ENCODE measurements at regions not wholly inside any gene's neighbourhood (a gene's known extent, or its start where the extent isn't known, plus 50 kb on each side); places are given as distances from the start of the nearest gene placed in this dataset.
"Not testable (repeated sequence)": the region's sequence is repeated elsewhere in the genome, so short reads cannot be mapped to it uniquely, and the experiment has no call there.

DNA sequence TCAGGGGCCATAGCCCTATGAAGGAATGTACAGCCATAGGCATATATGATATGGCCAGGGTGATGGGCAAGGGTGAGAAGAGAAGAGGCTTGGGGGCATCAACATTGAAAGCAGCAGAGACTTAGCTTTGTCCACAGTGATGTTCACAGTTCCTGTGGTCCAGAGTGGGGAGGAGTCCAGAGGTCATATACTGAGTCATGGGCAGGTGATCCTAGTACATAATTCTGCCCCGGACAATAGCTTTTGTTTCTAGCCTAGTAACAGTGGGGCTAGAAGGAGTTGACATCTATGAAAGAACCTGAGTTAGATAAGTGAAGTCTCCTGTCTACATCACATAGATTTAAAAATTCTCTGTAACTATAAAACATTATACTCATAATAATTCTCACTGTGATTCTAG is 496.3 kb upstream of the TNP1 start:
- Mint-ChIP-seq H3K9me3 (no peaks in the 10 kb centered on the region), H3K27me3 (ENCODE audit: low read depth, poor library complexity) (peaks cover 22% of the 10 kb centered on the region), H3K4me1 (peaks cover 46% of the 10 kb centered on the region), H3K4me3 (no peak overlapping the region), H3K27ac (no peak overlapping the region), H3K36me3 (ENCODE audit: low read depth) (no peaks in the 10 kb centered on the region)
- no peak for DNase-seq
- TF ChIP-seq, protein P1, sequence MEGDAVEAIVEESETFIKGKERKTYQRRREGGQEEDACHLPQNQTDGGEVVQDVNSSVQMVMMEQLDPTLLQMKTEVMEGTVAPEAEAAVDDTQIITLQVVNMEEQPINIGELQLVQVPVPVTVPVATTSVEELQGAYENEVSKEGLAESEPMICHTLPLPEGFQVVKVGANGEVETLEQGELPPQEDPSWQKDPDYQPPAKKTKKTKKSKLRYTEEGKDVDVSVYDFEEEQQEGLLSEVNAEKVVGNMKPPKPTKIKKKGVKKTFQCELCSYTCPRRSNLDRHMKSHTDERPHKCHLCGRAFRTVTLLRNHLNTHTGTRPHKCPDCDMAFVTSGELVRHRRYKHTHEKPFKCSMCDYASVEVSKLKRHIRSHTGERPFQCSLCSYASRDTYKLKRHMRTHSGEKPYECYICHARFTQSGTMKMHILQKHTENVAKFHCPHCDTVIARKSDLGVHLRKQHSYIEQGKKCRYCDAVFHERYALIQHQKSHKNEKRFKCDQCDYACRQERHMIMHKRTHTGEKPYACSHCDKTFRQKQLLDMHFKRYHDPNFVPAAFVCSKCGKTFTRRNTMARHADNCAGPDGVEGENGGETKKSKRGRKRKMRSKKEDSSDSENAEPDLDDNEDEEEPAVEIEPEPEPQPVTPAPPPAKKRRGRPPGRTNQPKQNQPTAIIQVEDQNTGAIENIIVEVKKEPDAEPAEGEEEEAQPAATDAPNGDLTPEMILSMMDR (IDR thresholded peaks at IDR 0.05): no peak

DNA sequence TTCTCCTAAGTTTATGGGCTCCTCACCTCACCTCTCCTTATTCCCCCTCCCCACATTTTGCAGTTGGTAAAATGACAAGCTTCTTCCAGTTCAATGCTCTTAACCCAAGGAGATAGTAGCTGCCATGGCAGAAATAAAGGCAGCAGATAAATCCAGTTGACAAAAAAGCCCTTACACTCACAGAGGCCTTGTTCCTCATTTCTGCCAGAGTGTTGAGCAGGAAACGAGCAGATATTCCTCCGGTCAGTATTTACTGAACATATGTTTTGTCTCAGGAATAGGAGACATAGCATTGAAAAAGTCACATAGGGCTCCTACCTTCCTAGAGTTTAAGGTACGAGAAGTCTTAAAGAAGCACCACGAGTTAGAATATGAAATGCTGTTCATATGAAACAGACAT is 493.7 kb upstream of the TNP1 start:
- Mint-ChIP-seq H3K4me3 (no peak overlapping the region), H3K36me3 (ENCODE audit: low read depth) (peaks cover 4% of the 10 kb centered on the region), H3K4me1 (peaks cover 36% of the 10 kb centered on the region), H3K9me3 (peaks cover 21% of the 10 kb centered on the region), H3K27me3 (ENCODE audit: low read depth, poor library complexity) (peaks cover 25% of the 10 kb centered on the region), H3K27ac (peak overlapping the region; percentile 16)
- DNase-seq: no peak
- TF ChIP-seq, protein P1 (IDR thresholded peaks at IDR 0.05): no peak

DNA sequence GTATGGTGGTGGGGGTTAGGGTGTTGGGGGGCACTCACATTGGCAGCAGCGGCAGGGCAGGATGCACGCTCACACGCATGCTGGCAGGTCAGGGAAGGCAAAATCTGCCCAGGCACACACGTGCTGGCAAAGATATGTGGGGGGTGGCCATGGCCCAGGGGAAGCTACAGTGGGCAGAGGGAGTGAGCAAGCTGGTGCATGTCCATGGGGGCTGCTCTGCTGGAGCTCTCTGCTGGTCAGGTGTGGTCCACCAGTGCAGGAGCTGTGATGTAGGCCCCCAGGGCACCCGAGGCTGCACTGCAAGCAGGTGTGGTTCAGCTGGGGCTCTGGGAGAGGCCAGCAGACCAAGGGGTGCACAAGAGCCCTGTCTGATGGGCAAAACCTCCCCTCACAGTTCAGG is 491.5 kb upstream of the TNP1 start:
- H3K36me3 Mint-ChIP-seq (ENCODE audit: low read depth): peaks cover 22% of the 10 kb centered on the region
- no peak overlapping the region for H3K4me3 Mint-ChIP-seq
- H3K27ac Mint-ChIP-seq: no peak overlapping the region
- H3K9me3 Mint-ChIP-seq: peaks cover 43% of the 10 kb centered on the region
- TF ChIP-seq, protein P1 (IDR thresholded peaks at IDR 0.05): no peak
- peaks cover 28% of the 10 kb centered on the region for H3K4me1 Mint-ChIP-seq
- DNase-seq: no peak
- H3K27me3 Mint-ChIP-seq (ENCODE audit: low read depth, poor library complexity): peaks cover 14% of the 10 kb centered on the region

DNA sequence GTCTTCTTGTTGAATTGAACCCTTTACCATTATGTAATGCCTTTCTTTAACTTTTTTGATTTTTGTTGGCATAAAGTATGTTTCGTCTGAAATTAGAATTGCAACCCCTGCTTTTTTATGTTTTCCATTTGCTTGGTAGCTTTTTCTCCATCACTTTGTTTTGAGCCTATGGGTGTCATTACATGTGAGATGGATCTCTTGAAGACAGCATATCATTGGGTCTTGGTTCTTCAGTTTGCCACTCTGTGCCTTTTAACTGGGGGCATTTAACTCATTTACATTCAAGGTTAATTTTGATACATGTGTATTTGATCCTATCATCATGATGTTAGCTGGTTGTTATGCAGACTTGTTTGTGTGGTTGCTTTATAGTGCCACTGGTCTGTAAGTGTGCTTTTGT is 489.4 kb upstream of the TNP1 start:
- TF ChIP-seq, protein P1 (IDR thresholded peaks at IDR 0.05): no peak
- peaks cover 27% of the 10 kb centered on the region for H3K36me3 Mint-ChIP-seq (ENCODE audit: low read depth)
- peaks cover 14% of the 10 kb centered on the region for H3K27me3 Mint-ChIP-seq (ENCODE audit: low read depth, poor library complexity)
- DNase-seq: no peak
- peaks cover 55% of the 10 kb centered on the region for H3K9me3 Mint-ChIP-seq
- no peak overlapping the region for H3K4me3 Mint-ChIP-seq
- peaks cover 13% of the 10 kb centered on the region for H3K4me1 Mint-ChIP-seq
- H3K27ac Mint-ChIP-seq: no peak overlapping the region

DNA sequence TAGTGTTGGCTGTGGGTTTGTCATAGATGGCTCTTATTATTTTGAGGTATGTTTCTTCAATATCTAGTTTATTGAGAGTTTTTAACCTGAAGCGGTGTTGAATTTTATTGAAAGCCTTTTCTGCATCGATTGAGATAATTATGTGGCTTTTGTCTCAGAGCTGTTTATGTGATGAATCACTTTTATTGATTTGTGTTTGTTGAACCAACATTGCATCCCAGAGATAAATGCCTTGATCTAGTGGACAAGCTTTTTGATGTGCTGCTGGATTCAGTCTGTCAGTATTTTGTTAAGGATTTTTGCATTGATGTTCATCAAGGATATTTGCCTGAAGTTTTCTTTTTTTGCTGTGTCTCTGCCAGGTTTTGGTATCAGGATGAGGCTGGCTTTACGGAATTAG is 487.8 kb upstream of the TNP1 start:
- Mint-ChIP-seq H3K27me3 (ENCODE audit: low read depth, poor library complexity) (peaks cover 14% of the 10 kb centered on the region), H3K36me3 (ENCODE audit: low read depth) (peaks cover 27% of the 10 kb centered on the region), H3K9me3 (peaks cover 55% of the 10 kb centered on the region)
- not testable (repeated sequence) for DNase-seq, H3K4me1 Mint-ChIP-seq, H3K27ac Mint-ChIP-seq, H3K4me3 Mint-ChIP-seq

DNA sequence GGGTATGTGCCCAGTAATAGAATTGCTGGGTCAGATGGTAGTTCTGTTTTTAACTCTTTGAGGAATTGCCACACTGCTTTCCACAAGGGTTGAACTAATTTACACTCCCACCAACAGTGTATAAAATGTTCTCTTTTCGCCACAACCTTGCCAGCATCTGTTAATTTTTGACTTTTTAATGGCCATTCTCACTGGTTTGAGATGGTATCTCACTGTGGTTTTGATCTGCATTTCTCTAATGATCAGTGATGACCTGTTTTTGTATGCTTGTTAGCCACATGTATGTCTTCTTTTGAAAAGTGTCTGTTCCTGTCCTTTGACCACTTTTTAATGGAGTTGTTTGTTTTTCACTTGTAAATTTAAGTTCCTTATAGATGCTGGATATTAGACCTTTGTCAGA is 486.2 kb upstream of the TNP1 start:
- peaks cover 55% of the 10 kb centered on the region for H3K9me3 Mint-ChIP-seq
- peaks cover 27% of the 10 kb centered on the region for H3K36me3 Mint-ChIP-seq (ENCODE audit: low read depth)

DNA sequence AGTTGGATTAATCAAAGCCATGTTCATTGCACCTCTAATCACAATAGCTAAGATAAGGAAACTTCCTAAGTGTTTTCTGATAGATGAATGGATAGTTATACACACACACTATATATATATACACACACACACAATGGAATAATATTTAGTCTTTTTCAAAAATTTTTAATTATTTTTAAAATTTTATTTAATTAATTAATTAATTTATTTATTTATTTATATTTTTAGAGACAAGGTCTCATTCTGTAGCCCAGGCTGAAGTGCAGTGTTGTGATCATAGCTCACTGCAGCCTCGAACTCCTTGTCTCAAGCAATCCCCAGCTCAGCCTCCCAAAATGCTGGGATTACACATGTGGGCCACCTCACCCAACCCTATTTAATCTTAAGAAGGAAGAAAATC is 481.0 kb upstream of the TNP1 start:
- H3K9me3 Mint-ChIP-seq: peaks cover 9% of the 10 kb centered on the region
- peaks cover 3% of the 10 kb centered on the region for H3K36me3 Mint-ChIP-seq (ENCODE audit: low read depth)
- TF ChIP-seq, protein P1 (IDR thresholded peaks at IDR 0.05): no peak
- peaks cover 41% of the 10 kb centered on the region for H3K4me1 Mint-ChIP-seq
- no peak for DNase-seq
- H3K27me3 Mint-ChIP-seq (ENCODE audit: low read depth, poor library complexity): no peaks in the 10 kb centered on the region
- no peak overlapping the region for H3K27ac Mint-ChIP-seq
- no peak overlapping the region for H3K4me3 Mint-ChIP-seq

More for the DNA sequence above, 486.2 kb upstream of the TNP1 start:
- not testable (repeated sequence) for H3K27ac Mint-ChIP-seq; H3K4me3 Mint-ChIP-seq; H3K27me3 Mint-ChIP-seq (ENCODE audit: low read depth, poor library complexity); H3K4me1 Mint-ChIP-seq; DNase-seq

Measured in nephron progenitor cell (in vitro differentiated cells).